HG03575 (cell line): ENCODE measurements at regions not wholly inside any gene's neighbourhood (a gene's known extent, or its start where the extent isn't known, plus 50 kb on each side); places are given as distances from the start of the nearest gene placed in this dataset.
"Not testable (repeated sequence)": the region's sequence is repeated elsewhere in the genome, so short reads cannot be mapped to it uniquely, and the experiment has no call there.

Source experiments
- ATAC-seq: cut with Tn5 transposase; IDR thresholded peaks from one replicate; pipeline ENCODE4 v1.9.1; 2021; ENCODE audit not compliant: unreplicated experiment, insufficient number of reproducible peaks, low FRiP score; ENCODE audit errors: extremely low read depth

DNA sequence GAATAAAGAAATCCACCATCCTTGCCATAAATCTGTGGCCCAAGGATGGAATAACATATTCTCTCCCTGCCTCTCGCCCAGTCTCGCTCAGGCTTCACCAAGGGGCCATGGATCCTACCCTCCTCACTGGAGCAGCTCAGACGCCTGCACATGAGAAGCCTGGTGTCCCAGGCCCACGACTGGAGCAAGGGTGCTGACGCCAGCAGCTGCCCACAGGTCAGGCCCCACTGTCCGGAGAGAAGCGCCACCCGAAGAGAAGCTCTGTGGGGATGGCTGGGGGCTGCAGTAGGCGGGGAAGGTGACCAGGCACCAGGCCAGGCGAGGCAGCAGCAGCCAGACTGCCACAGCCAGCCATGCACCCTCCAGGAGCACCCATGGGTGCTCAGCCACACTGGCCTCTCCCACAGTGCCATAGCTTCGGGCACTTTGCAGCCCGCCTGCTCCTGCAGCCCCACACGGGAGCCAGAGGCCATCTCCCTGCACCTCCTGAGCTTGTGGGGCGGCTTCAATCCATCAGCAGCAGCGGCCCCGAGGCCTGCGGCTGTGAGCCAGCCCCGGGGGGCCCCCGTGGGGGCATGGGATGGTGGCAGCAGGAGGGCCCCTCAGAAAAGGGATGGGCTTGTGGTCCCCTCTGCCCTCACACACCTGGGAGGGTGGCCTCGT is 286.2 kb upstream of the SGK1 start:
- no peak for ATAC-seq

DNA sequence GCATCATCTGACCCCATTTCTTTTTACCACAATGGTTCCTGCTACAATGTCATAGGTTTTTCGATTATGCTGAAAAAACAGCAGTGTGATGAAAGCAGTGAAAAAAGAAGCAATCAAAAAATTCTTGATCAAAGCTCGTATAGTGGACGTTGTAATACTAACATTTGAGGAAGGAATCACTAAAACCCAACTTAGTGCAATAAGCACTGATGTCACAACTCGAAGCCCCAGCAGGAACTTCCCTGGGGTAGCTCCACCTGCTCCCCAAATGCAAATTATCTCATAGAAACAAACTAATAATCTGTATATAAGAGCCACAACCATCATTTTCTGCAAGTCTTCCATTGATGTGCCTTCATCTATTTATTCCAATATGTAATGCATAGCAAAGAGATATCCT is 285.6 kb upstream of the SGK1 start:
- ATAC-seq, result no peak

DNA sequence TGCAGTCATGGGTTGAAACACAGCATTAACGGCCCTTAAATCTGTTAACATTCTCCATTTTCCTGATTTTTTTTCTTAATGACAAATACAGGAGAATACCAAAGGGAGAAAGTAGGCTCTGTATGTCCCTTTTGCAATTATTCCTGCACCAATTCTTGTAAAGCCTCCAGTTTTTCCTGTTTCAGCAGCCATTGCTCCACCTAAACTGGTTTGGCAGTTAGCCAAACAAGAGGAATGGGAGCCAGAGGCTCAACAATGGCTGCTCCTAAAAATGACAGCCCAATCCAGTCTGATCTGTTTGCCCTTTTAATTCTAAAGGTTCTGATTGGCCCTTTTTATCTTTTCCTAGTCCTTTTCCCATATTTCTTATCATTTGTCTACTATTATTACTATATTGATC is 284.2 kb upstream of the SGK1 start:
- no peak for ATAC-seq

DNA sequence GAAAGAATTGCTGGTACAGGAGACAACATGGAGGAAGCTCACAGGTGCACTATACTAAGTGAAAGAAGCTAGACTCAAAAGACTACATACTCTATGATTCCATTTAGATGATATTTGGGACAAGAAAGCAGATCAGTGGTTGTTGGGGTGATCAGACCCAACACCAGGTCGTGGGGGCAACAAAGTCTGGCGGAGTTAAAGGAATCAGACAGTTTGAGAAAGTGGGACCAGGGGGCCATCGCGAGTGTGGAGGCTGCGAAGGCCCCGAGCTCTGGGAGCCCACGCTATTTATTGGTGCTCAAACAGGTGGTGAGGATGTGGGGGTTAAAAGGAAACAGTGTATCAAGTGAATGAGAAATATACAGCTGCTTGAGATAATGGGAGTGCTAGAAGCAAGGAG is 282.8 kb upstream of the SGK1 start:
- no peak for ATAC-seq

DNA sequence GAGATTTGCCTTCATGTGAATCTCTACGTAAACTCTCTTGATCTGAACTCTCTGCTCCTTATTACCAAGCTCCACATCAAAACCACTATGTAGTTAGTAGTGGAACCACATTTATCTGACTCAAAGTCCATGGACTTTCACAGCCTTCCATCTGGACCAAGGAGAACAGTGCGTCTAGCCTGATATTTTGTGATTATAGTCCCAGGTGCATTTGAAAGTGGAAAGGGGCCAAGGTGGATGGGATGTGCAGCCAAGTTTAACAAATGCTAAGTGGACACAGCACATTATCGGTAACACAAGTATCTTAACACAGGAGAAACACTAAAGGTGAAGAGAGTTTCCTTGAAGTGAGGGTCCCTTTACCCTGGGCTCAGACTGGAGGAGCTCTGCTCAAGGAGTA is 281.2 kb upstream of the SGK1 start:
- no peak for ATAC-seq

DNA sequence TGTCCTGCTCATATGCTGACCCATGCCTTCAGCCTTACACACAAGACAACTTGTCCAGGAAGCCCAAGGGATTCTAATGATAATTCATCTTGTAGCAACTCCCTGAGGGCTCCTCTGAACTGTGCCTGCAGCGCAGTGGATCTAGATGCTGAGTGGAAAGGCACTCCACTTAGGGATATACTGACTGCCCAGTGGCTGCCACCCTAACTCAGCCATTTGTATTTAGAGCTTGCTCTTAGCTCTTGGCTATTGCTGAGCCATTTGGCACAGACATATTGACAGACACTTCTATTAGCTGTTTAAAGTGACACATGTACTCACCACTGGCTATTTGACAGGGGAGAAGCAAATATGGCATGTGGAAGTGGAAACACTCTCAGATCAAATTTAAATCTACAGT is 278.3 kb upstream of the SGK1 start:
- no peak for ATAC-seq

DNA sequence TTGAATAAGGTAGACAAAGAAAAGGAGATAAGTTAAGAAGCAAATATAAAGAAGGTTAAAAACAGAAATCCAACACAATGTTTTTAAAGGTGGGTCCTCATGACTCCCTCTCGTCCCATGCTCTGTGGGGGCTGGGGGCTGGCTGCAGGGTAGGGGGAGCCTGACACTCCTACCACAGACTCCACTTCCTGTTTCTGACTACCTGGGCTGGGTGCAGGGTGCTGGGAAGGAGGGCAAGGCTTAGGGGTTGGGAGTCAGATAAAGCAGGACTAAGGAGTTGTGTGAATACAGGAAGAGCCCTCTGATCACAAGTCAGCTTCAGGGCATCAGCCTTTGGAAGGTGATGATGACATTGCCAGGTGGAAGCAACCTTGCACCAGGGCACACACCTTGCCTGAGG is 277.0 kb upstream of the SGK1 start:
- ATAC-seq, result no peak

DNA sequence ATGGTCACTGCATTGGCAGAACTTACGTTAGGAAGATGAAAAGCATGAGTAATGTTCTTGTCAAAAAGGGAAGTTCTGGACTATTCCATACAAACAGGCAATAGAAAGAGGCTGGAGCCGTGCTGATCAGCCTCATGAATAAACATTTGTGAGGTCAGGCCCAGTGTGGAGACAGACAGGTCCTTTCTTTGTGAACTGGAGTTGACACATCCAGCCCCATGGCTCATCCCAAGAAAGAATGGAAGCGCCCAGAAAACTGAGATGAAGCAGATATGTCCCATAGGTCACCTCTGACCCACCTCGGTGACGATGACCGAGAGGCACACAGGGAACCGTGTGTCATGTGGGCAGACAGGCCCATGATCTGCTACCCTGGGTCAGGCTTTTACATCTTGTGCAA is 276.0 kb upstream of the SGK1 start:
- ATAC-seq, result no peak

DNA sequence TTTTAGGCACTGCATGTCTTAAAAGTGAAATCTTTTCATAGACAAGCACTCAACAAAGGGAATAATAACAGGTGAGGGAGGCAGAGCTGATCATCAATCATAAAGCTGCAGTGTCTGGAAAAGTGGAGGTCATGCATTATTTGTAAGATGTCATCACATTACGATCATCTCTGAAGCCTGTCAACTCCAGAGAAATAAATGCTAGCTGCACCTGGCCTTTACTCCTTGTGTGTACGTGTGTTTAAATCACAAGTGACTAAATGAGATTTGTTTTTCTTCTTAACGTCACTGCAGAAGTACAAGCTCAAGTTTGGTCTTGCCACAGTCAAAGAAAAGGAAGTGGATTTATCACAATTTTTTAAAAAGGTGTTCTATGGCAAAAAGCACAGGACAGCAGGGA is 275.5 kb upstream of the SGK1 start:
- no peak for ATAC-seq

DNA sequence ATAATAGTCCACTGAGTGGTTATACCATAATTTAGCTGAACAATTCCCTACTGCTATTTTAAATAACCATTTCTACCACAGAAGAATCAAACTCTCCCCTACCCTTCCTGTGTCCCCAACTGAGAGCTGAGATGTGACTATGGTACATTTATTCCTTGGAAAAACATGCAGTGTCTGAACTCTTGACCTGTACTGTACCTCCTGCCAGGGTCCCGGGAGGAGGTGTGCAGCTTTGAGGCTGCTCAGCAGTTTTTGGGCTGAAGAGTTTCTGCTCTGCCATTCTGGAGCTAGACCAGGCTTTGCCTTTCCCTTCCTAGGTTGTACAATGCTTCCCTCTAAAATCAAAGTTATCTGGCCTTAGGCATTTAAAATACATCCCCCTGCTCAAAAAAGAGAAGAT is 275.1 kb upstream of the SGK1 start:
- no peak for ATAC-seq

DNA sequence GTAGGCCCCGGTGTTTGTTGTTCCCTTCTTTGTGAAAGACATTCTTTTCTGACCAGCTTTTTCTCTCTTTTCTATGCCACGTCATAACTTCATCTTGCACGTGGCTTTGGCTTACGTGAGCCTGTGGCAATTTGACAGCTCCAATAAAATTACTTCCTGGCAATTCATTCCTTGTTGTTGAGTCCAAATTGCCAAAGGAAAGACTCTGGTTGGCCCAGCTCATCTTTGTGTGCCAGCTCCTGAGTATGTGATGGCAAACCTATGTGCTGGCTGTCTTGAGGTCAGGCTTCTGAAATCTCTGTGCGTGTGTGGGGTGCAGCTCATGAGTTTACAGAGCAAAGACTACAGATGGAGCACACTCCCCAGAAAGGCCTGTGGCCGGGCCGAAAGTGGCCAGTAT is 272.5 kb upstream of the SGK1 start:
- no peak for ATAC-seq

DNA sequence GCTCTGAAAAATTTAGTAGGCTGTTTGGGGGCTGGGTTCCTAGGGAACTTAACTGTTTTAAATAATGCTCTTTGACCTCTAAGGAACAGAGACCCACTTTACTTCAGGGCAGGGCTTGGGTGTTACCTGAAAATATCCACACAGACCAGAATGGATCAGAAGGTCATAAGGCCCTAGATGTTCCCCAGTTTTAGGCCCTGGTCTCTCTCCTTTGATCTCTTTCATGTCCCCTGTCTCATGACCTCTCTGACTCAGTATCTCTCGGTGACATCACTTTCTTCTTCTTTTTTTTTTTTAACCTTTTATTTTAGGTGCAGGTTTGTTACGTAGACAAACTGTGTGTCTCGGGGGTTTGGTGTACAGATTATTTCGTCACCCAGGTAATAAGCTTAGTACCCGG is 272.1 kb upstream of the SGK1 start:
- no peak for ATAC-seq

DNA sequence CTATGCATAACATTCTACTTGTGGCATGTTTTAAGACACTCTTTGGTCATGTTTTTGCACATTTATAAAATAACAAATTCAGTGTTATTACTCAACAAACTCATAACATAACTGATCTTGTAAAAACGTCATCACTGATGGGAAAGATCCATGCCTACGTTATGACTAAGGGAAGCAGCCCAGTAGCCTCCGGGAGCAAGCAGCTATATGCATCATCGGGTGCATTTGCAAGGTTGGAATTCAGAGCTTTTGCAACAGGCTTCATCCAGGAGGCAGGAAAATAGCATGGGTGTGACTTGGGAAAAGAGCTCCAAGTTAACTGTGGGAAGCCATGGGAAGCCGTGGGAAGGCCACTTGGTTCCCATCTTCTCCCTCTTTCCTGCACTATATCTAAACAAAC is 271.6 kb upstream of the SGK1 start:
- no peak for ATAC-seq

DNA sequence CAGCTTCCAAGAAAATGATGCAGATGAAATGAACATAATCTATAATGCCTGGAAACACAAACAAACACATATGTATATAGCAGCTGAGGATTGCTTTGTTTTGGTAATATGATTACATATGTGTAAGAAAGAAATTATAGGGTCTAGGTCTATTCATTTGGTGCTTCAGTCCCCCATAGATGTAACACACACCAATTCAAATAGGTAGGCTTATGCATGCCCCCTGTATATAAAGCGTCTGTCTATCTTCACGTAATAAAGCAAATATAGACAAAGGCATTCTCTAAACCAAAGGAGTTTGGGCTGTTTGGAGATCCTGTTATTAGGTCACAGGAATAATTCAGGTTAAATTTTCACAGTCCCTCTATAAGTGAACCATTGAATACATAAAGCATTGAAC is 270.4 kb upstream of the SGK1 start:
- ATAC-seq, result no peak

DNA sequence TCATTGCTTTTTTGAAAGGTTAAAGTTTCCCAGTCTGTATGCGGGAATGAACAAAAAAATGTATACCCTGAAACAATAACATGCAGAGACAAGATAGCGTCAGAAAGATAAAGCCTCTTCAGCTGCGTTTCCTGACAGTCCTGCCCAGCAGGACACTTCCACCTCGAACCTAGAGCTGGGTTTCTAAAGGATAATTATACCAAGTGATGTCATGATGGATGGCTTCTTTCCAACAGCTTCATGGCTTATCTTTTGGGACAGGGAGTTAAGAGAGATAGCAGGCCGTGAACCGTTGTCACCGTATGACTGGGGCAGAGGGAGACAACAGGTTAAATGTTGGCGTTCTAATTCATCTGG is 267.6 kb upstream of the SGK1 start:
- no peak for ATAC-seq

DNA sequence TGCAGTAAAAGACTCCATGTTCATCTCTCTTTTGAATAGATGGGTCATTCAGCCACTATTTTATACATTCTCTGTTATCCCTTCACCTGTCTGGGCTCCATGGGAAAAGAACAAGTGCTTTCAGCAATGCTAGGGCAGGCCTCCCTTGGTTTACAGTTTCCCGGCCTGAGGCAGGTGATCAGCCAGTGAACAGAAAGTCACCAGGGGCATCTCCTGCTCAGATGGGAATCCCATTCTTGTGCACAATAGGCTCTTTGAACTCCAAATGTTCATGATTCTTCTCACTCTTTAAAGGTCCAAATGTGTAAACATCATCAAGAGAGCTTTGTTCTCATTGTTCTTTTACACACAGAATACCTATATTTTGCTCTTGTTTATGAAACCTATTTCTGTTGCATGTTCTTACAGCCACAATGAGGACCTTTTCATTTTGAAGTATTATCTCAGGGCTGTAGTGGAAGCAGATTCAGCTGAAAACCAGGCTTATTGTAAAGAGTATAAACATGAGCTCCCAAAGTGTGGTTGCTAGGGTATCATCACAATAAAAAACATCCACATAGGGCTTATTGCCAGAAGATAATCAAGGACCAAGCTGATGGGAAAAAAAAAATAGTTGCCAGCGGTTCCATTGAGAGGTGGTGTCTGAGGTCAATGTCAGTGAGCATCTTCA is 267.1 kb upstream of the SGK1 start:
- ATAC-seq, result no peak

DNA sequence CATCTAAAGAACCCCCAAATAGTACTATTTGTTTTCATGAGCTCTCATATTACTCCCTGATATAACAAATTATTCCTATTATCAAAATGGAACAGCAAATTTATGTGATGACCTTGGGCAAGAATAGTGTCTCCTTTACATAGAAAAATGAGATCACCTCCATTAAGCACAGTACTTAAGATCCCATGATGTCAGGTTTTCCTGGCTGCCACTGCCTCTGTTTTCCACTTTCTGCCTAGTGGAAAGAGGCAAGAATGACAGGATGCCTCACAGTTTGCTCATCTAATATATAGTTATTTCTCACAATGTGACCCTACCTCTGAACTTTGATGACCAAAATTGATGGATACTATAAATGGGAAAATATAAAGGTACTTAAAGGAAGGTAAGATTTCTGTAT is 260.1 kb upstream of the SGK1 start:
- ATAC-seq, result no peak

DNA sequence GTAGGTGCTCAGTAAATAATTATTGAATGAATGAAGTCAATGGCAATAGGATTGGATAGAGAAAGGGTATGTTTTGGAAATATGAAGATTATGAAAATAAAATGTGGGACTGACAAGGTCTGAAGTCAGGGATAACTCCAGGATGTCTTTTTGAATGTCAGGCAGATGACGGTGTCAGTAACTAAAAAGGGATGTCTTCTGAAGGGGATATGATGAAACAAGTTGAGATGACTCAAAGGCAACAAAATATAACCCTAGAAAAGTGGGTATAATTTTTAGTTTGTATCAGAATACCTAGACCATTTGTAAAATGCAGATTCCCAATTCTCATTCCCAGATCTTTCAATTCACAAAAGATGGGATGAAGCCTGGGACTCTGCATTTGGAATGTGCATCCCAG is 257.3 kb upstream of the SGK1 start:
- ATAC-seq, result no peak

DNA sequence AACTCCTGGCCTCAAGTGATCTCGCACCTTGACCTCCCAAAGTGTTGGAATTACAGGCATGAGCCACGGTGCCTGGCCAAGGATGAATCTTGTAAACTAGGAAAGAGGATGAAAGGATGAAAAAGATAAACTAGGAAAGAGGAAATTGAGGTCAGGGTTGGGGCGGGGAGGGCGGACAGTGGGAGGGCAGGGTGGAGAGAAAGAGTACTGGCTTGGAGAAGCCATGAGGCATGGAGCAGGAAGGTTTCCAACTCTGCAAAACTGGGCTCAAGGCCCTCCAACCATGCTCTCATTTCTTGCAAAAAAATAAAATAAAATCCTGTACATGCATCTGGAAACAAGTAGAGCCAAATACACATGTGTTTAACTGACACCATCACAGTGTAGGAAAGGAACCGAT is 256.6 kb upstream of the SGK1 start:
- no peak for ATAC-seq

DNA sequence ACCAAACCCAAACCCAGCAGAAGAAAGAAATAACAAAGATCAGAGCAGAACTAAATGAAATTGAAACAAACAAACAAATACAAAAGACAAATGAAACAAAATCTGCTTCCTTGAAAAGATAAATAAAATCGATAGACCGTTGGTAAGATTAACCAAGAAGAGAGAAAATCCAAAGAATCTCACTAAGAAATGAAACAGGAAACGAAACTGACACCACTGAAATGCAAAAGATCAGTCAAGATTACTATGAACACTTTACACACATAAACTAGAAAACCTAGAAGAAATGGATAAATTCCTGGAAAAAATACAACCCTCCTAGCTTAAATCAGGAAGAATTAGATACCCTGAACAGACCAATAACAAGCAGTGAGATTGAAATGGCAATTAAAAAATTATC is 252.1 kb upstream of the SGK1 start:
- not testable (repeated sequence) for ATAC-seq

DNA sequence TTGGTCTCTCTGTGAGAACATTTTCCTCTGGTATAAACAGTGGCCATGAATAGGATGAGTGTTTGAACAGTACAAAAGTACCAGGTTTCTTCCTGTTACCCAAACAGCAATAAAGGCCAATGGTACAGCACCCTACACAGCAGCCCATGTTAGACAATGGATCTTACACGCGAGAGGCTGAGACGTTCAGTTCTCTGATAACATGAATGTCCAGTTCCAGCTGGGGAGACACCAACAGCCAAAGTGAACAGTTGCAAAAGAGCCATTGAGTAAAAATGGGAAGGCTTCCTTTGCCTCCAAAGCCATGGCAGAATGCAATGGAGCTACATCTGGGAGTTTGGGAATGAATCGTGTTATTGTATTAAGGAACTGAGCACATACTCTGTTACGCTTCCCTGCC is 246.8 kb upstream of the SGK1 start:
- no peak for ATAC-seq
